Neural cell (in vitro differentiated cells): ENCODE measurements at regions not wholly inside any gene's neighbourhood (a gene's known extent, or its start where the extent isn't known, plus 50 kb on each side); places are given as distances from the start of the nearest gene placed in this dataset.

Experiments
- EZH2 ChIP-seq: fragments of 200-600, 300-800 bp; shearing (Covaris generic), sonication (generic); IDR thresholded peaks from 2 replicates; pipeline ENCODE4 v1.6.1; 2014; ENCODE audit warnings: antibody characterized with exemption, low read length, borderline replicate concordance, mild to moderate bottlenecking; ENCODE audit not compliant: insufficient read depth, poor library complexity, severe bottlenecking
- POLR2AphosphoS5 ChIP-seq: IDR thresholded peaks from 2 replicates; pipeline ENCODE4 v1.6.1; 2012
- SMC3 ChIP-seq: fragments of 450-650 bp; conservative IDR thresholded peaks from 2 replicates; pipeline ENCODE4 v1.6.1; 2014; ENCODE audit warnings: antibody characterized with exemption, mild to moderate bottlenecking, moderate library complexity; ENCODE audit not compliant: poor library complexity
- TAF1 ChIP-seq: IDR thresholded peaks from 2 replicates; pipeline ENCODE4 v1.6.1; 2012; ENCODE audit warnings: low read depth
- TF ChIP-seq, protein P1 (sequence below): fragments of 450-650 bp; IDR thresholded peaks from 2 replicates; pipeline ENCODE4 v1.5.1; 2014; ENCODE audit warnings: antibody characterized with exemption, mild to moderate bottlenecking, moderate library complexity; ENCODE audit not compliant: poor library complexity, severe bottlenecking

DNA sequence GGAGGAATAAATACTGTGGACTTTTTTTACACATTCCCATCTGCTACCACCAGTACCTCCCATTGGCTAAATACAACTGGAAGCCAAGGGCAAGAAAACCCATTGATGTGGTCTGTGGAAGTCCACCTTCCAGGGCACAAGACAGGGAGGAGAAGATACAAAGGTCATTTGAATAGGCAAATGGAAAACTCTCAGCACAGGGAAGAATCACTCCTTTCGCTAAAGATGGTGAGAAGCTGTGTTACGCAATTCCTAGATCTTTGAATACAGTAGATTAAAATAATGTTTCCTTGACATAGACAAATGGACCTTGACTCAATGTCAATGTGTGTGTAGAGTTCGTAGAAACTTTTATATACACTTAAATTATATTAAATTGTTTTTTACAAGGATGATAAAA lies 70.9 kb upstream of the ERBB4 start:
- TF ChIP-seq SMC3: no peak
- no peak for TF ChIP-seq POLR2AphosphoS5
- TF ChIP-seq, protein P1, sequence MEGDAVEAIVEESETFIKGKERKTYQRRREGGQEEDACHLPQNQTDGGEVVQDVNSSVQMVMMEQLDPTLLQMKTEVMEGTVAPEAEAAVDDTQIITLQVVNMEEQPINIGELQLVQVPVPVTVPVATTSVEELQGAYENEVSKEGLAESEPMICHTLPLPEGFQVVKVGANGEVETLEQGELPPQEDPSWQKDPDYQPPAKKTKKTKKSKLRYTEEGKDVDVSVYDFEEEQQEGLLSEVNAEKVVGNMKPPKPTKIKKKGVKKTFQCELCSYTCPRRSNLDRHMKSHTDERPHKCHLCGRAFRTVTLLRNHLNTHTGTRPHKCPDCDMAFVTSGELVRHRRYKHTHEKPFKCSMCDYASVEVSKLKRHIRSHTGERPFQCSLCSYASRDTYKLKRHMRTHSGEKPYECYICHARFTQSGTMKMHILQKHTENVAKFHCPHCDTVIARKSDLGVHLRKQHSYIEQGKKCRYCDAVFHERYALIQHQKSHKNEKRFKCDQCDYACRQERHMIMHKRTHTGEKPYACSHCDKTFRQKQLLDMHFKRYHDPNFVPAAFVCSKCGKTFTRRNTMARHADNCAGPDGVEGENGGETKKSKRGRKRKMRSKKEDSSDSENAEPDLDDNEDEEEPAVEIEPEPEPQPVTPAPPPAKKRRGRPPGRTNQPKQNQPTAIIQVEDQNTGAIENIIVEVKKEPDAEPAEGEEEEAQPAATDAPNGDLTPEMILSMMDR: no peak
- TF ChIP-seq EZH2: no peak
- no peak for TF ChIP-seq TAF1
